H1 (cell line): ENCODE measurements at regions not wholly inside any gene's neighbourhood (a gene's known extent, or its start where the extent isn't known, plus 50 kb on each side); places are given as distances from the start of the nearest gene placed in this dataset.

Experiments used
- CTCF ChIA-PET: fragments of 300-600 bp; sonication (Branson Sonifier 250); formaldehyde crosslinking; loops from one replicate; lab custom pipeline; 2021; ENCODE audit not compliant: partially characterized antibody; lab: Charles Lee
- POLR2A ChIA-PET: fragments of 300-600 bp; sonication (Branson Sonifier 250); formaldehyde crosslinking; loops from one replicate; lab custom pipeline; 2021; ENCODE audit warnings: inconsistent platforms; ENCODE audit not compliant: partially characterized antibody; lab: Charles Lee
- DNase-seq, 2 experiments: peaks; one replicate each; pipeline versions ENCODE4 v3.0.0 to v3.0.0-alpha.2; 2010 to 2022; ENCODE audit warnings: low spot score in 2 of 2, low read depth in 1 of 2, mixed read lengths in 1 of 2
- FAIRE-seq: peaks from 2 replicates; lab custom pipeline; 2011; peaks lifted over from hg19 to GRCh38; lab: Jason Lieb, UNC
- H2AFZ ChIP-seq: 2 replicates; pipeline ENCODE4 v1.8.1; 2012; ENCODE audit warnings: low read length, inconsistent platforms
- H2AK5ac ChIP-seq: 2 replicates; pipeline ENCODE4 v1.6.1; 2013; ENCODE audit warnings: low read depth, low read length
- H2BK120ac ChIP-seq: replicated peaks from 2 replicates; pipeline ENCODE3; 2013; ENCODE audit warnings: low read depth, low read length, inconsistent platforms
- H2BK12ac ChIP-seq: 2 replicates; pipeline ENCODE4 v1.6.1; 2013; ENCODE audit warnings: low read depth, low read length
- H2BK15ac ChIP-seq: 2 replicates; pipeline ENCODE4 v1.6.1; 2013; ENCODE audit warnings: low read length
- H2BK20ac ChIP-seq: 2 replicates; pipeline ENCODE4 v1.6.1; 2013; ENCODE audit warnings: low read length
- H2BK5ac ChIP-seq: 2 replicates; pipeline ENCODE4 v1.6.1; 2013; ENCODE audit warnings: low read depth, low read length
- H3K14ac ChIP-seq: 2 replicates; pipeline ENCODE4 v1.6.1; 2013; ENCODE audit warnings: inconsistent platforms; ENCODE audit not compliant: insufficient read length
- H3K18ac ChIP-seq: 2 replicates; pipeline ENCODE4 v1.6.1; 2013; ENCODE audit warnings: low read length; ENCODE audit errors: extremely low read depth
- H3K23ac ChIP-seq: 2 replicates; pipeline ENCODE4 v1.6.1; 2013; ENCODE audit warnings: inconsistent platforms; ENCODE audit not compliant: insufficient read length
- H3K23me2 ChIP-seq: 2 replicates; pipeline ENCODE4 v1.6.1; 2013; ENCODE audit warnings: low read depth, low read length
- H3K27ac ChIP-seq: 2 replicates; pipeline ENCODE4 v1.6.1; 2011; ENCODE audit warnings: low read depth, low read length, inconsistent platforms
- H3K27me3 ChIP-seq, 4 experiments: replicated peaks in 1 of 4; 1 replicate in 1 of 4; 2 replicates in 3 of 4; pipeline versions ENCODE4 v1.6.1 to v1.8.1; 2011 to 2013; ENCODE audit warnings: low read length in 3 of 4, mild to moderate bottlenecking in 3 of 4, inconsistent platforms in 2 of 4, mixed read lengths in 2 of 4, moderate library complexity in 1 of 4; ENCODE audit not compliant: control insufficient read depth in 3 of 4, insufficient read depth in 3 of 4; ENCODE audit errors: extremely low read depth in 1 of 4
- H3K36me3 ChIP-seq, 4 experiments: 2 replicates each; pipeline versions ENCODE4 v1.6.1 to v1.8.1; 2011 to 2013; ENCODE audit warnings: mild to moderate bottlenecking in 4 of 4, low read length in 3 of 4, moderate library complexity in 2 of 4, control low read depth in 1 of 4, inconsistent platforms in 1 of 4; ENCODE audit not compliant: insufficient read depth in 4 of 4, control insufficient read depth in 2 of 4
- H3K4ac ChIP-seq: replicated peaks from 2 replicates; pipeline ENCODE3; 2013; ENCODE audit warnings: low read length, low read depth, mixed read lengths, inconsistent platforms; ENCODE audit not compliant: insufficient read length
- H3K4me1 ChIP-seq, 4 experiments: replicated peaks in 1 of 4; 1 replicate in 1 of 4; 2 replicates in 3 of 4; pipeline versions ENCODE4 v1.6.1 to v1.8.1; 2011 to 2013; ENCODE audit warnings: low read length in 3 of 4, inconsistent platforms in 2 of 4, mixed read lengths in 1 of 4; ENCODE audit not compliant: insufficient read depth in 4 of 4, control insufficient read depth in 3 of 4
- H3K4me2 ChIP-seq, 2 experiments: 2 replicates each; pipeline versions ENCODE4 v1.6.1 to v1.8.1; 2011 to 2013; ENCODE audit warnings: low read depth in 2 of 2, low read length in 2 of 2, control low read depth in 1 of 2, inconsistent platforms in 1 of 2, mild to moderate bottlenecking in 1 of 2; ENCODE audit not compliant: insufficient read depth in 1 of 2
- H3K4me3 ChIP-seq, 4 experiments: fragments of 200-600, 300-600 bp in 1 of 4; sonication (generic), shearing (Covaris generic), sonication (Bioruptor Twin) in 1 of 4; 2 replicates each; pipeline versions ENCODE4 v1.5.1 to v1.8.1; 2011 to 2016; ENCODE audit warnings: low read length in 4 of 4, low read depth in 3 of 4, control low read depth in 2 of 4, inconsistent platforms in 2 of 4, mild to moderate bottlenecking in 2 of 4, mixed read lengths in 1 of 4, moderate library complexity in 1 of 4; ENCODE audit not compliant: insufficient read depth in 2 of 4; ENCODE audit errors: extremely low read depth in 1 of 4
- H3K56ac ChIP-seq: replicated peaks from 2 replicates; pipeline ENCODE3; 2013; ENCODE audit warnings: low read depth, mild to moderate bottlenecking, mixed read lengths, low read length, inconsistent platforms; ENCODE audit not compliant: insufficient read length
- H3K79me1 ChIP-seq: 2 replicates; pipeline ENCODE4 v1.6.1; 2013; ENCODE audit warnings: low read depth, low read length, control low read depth
- H3K79me2 ChIP-seq, 2 experiments: 2 replicates each; pipeline versions ENCODE4 v1.6.1 to v1.8.1; 2012 to 2013; ENCODE audit warnings: low read length in 2 of 2, mild to moderate bottlenecking in 2 of 2, inconsistent platforms in 1 of 2; ENCODE audit not compliant: insufficient read depth in 2 of 2, control insufficient read depth in 1 of 2
- H3K9ac ChIP-seq, 4 experiments: replicated peaks in 1 of 4; 1 replicate in 1 of 4; 2 replicates in 3 of 4; pipeline versions ENCODE4 v1.6.1 to v1.8.1; 2011 to 2013; ENCODE audit warnings: low read depth in 3 of 4, low read length in 3 of 4, control low read depth in 2 of 4, mild to moderate bottlenecking in 2 of 4, moderate library complexity in 2 of 4, inconsistent platforms in 1 of 4; ENCODE audit errors: extremely low read depth in 1 of 4
- H3K9me3 ChIP-seq, 2 experiments: 2 replicates each; pipeline versions ENCODE4 v1.6.1 to v1.8.1; 2012 to 2013; ENCODE audit warnings: mild to moderate bottlenecking in 2 of 2, moderate library complexity in 2 of 2, control low read depth in 1 of 2, inconsistent platforms in 1 of 2, low read depth in 1 of 2, low read length in 1 of 2, mixed read lengths in 1 of 2; ENCODE audit not compliant: insufficient read depth in 2 of 2
- H4K20me1 ChIP-seq, 2 experiments: replicated peaks in 1 of 2; 2 replicates each; pipeline versions ENCODE3 to v1.8.1; 2011 to 2013; ENCODE audit warnings: inconsistent platforms in 2 of 2, low read length in 2 of 2, mild to moderate bottlenecking in 1 of 2; ENCODE audit not compliant: insufficient read depth in 2 of 2, control insufficient read depth in 1 of 2
- H4K5ac ChIP-seq: 2 replicates; pipeline ENCODE4 v1.6.1; 2013; ENCODE audit warnings: low read length, low read depth, mixed read lengths, inconsistent platforms; ENCODE audit not compliant: insufficient read length
- H4K8ac ChIP-seq: 2 replicates; pipeline ENCODE4 v1.8.0; 2013; ENCODE audit warnings: mild to moderate bottlenecking, moderate library complexity, low read length, inconsistent platforms; ENCODE audit not compliant: insufficient read depth; ENCODE audit errors: extremely low read depth
- H4K91ac ChIP-seq: replicated peaks from 2 replicates; pipeline ENCODE3; 2013; ENCODE audit warnings: low read length, mixed read lengths, inconsistent platforms; ENCODE audit not compliant: insufficient read length
- ASH2L ChIP-seq: fragments of 200-600, 300-600 bp; sonication (generic); IDR thresholded peaks from one replicate; pipeline ENCODE4 v1.7.1; 2017; ENCODE audit warnings: low read length
- CHD1 ChIP-seq: IDR thresholded peaks from 2 replicates; pipeline ENCODE4 v1.6.1; 2012; ENCODE audit warnings: low read depth, low read length, improper control_type of control experiment
- E2F6 ChIP-seq: IDR thresholded peaks from 2 replicates; pipeline ENCODE4 v1.6.1; 2012; ENCODE audit warnings: inconsistent platforms
- EP300 ChIP-seq, 2 experiments: IDR thresholded peaks; 1 replicate in 1 of 2; 2 replicates in 1 of 2; pipeline ENCODE4 v1.6.1; 2011 to 2012; ENCODE audit warnings: low read depth in 2 of 2, low read length in 2 of 2, mild to moderate bottlenecking in 2 of 2, borderline replicate concordance in 1 of 2, inconsistent platforms in 1 of 2, moderate library complexity in 1 of 2
- FOSL1 ChIP-seq: IDR thresholded peaks from 2 replicates; pipeline ENCODE4 v1.6.1; 2011; ENCODE audit warnings: mild to moderate bottlenecking, low read depth, low read length, moderate library complexity; ENCODE audit not compliant: insufficient read depth
- KDM5A ChIP-seq: fragments of 200-600 bp; IDR thresholded peaks from 2 replicates; pipeline ENCODE4 v1.7.1; 2012; ENCODE audit warnings: mild to moderate bottlenecking, low read length, inconsistent platforms, mixed read lengths
- MAFK ChIP-seq: IDR thresholded peaks from 2 replicates; pipeline ENCODE4 v1.6.1; 2012; ENCODE audit warnings: low read depth, mild to moderate bottlenecking, improper control_type of control experiment, low read length
- MAX ChIP-seq: IDR thresholded peaks from 2 replicates; pipeline ENCODE4 v1.6.1; 2012; ENCODE audit warnings: inconsistent platforms
- PHF8 ChIP-seq: fragments of 200-600 bp; sonication (generic); conservative IDR thresholded peaks from 2 replicates; pipeline ENCODE4 v1.7.1; 2012; ENCODE audit warnings: low read depth, mild to moderate bottlenecking, inconsistent platforms, low read length, moderate library complexity
- POLR2AphosphoS5 ChIP-seq: IDR thresholded peaks from 2 replicates; pipeline ENCODE4 v1.6.1; 2011; ENCODE audit warnings: low read depth, low read length
- SP4 ChIP-seq: IDR thresholded peaks from 2 replicates; pipeline ENCODE4 v1.6.1; 2012; ENCODE audit warnings: low read length, inconsistent platforms
- WGBS, 2 experiments: shearing (Covaris generic) in 1 of 2; methylation state at CpG; one replicate each; pipeline versions ENCODE4 v1.1.6 to v1.1.7; 2013 to 2015; ENCODE audit warnings: low lambda C conversion rate in 2 of 2, mixed read lengths in 2 of 2, inconsistent platforms in 1 of 2, low coverage in 1 of 2, missing lambda C conversion rate in 1 of 2; ENCODE audit not compliant: insufficient replicate concordance in 2 of 2, insufficient coverage in 1 of 2, insufficient read length in 1 of 2; ENCODE audit errors: extremely low coverage in 1 of 2, missing lambda C conversion rate in 1 of 2; 5-methylcytosine and 5-hydroxymethylcytosine counted together

GRCh38 chr5:1709171-1709803 lies 90.3 kb downstream of the MRPL36 start:
- peak overlapping the region; percentile 99 for H3K4ac ChIP-seq
- H2BK120ac ChIP-seq = peak overlapping the region; percentile 13
- no peaks in the 10 kb centered on the region for H3K9me3 ChIP-seq
- H3K18ac ChIP-seq = peak overlapping the region; percentile 91
- H3K23ac ChIP-seq = no peak overlapping the region
- ChIA-PET POLR2A (interaction anchor here (1.2 to 1.3 kb wide), 3 partner anchors 12 to 90 kb away, joined by 3 read pairs; no protein-coding TSS in a partner anchor), CTCF (interaction anchor here (0.7 to 1.8 kb wide), 5 partner anchors 31 to 394 kb away, joined by 3 to 6 read pairs (median 4); no protein-coding TSS in a partner anchor)
- no peaks in the 10 kb centered on the region for H3K79me1 ChIP-seq
- H4K20me1 ChIP-seq = peaks cover 0 to 3% of the 10 kb centered on the region in 2 experiments
- no peaks in the 10 kb centered on the region for H3K36me3 ChIP-seq
- H3K4me2 ChIP-seq = peak overlapping the region; percentile 64 to 91
- peak overlapping the region; percentile 96 for H2AFZ ChIP-seq
- H2BK12ac ChIP-seq = peak overlapping the region; percentile 93; the same call in 1 of the 2 replicates
- peak overlapping the region; percentile 67; the same call in 1 of the 2 replicates for H2BK5ac ChIP-seq
- peak overlapping the region; percentile 76; the same call in 1 of the 2 replicates for H2BK20ac ChIP-seq
- H4K91ac ChIP-seq = peak overlapping the region; percentile 85
- peaks cover 0 to 12% (median 10%) of the 10 kb centered on the region in 4 experiments; a peak in 6 of 7 replicates for H3K4me1 ChIP-seq
- peak overlapping the region; percentile 87; the same call in 1 of the 2 replicates for H2AK5ac ChIP-seq
- H3K27ac ChIP-seq = no peak overlapping the region
- H3K4me3 ChIP-seq = peak overlapping the region; percentile 2 to 47 (median 30); a peak in 6 of 8 replicates
- WGBS, 2 experiments = 49% methylated on average over 16 of the region's 16 CpGs; no CpG with 5 or more reads in 1 of the 2 experiments
- H2BK15ac ChIP-seq = peak overlapping the region; percentile 23
- H3K27me3 ChIP-seq = peaks cover 0 to 12% (median 6%) of the 10 kb centered on the region in 4 experiments; a peak in 4 of 7 replicates
- no peaks in the 10 kb centered on the region for H3K79me2 ChIP-seq
- no peak for FAIRE-seq
- H3K23me2 ChIP-seq = 0 out of 2 replicates have a peak, but pooled peaks cover 2% of the 10 kb centered on the region
- peak overlapping the region in 1 of 4 experiments; percentile 3; a peak in 1 of 7 replicates for H3K9ac ChIP-seq
- no peak overlapping the region; the same call in 1 of the 2 replicates for H4K8ac ChIP-seq
- H4K5ac ChIP-seq = peak overlapping the region; percentile 16
- no peak overlapping the region for H3K56ac ChIP-seq
- H3K14ac ChIP-seq = no peak overlapping the region
- DNase-seq = peak in 1 of 2 experiments; percentile 56
- no peak for TF ChIP-seq CHD1
- no peak for TF ChIP-seq FOSL1
- no peak for TF ChIP-seq MAX
- no peak; the same call in 1 of the 2 replicates for TF ChIP-seq POLR2AphosphoS5
- no peak for TF ChIP-seq PHF8
- no peak for TF ChIP-seq MAFK
- TF ChIP-seq ASH2L = no peak
- no peak for TF ChIP-seq EP300 (IDR thresholded peaks at IDR 0.05; ENCODE audit: borderline replicate concordance in 1 of 2, low read depth in 2 of 2, low read length in 2 of 2)
- TF ChIP-seq KDM5A = no peak
- no peak for TF ChIP-seq SP4
- TF ChIP-seq E2F6 = no peak
